Neural cell (in vitro differentiated cells): ENCODE measurements at regions not wholly inside any gene's neighbourhood (a gene's known extent, or its start where the extent isn't known, plus 50 kb on each side); places are given as distances from the start of the nearest gene placed in this dataset.

ENCODE experiments used
- MXI1 ChIP-seq: fragments of 450-650 bp; conservative IDR thresholded peaks from 2 replicates; pipeline ENCODE4 v1.6.1; 2014; ENCODE audit warnings: antibody characterized with exemption, mild to moderate bottlenecking; ENCODE audit not compliant: poor library complexity, severe bottlenecking
- POLR2AphosphoS5 ChIP-seq: IDR thresholded peaks from 2 replicates; pipeline ENCODE4 v1.6.1; 2012
- RAD21 ChIP-seq: fragments of 450-650 bp; conservative IDR thresholded peaks from 2 replicates; pipeline ENCODE4 v1.6.1; 2014; ENCODE audit warnings: antibody characterized with exemption, mild to moderate bottlenecking, moderate library complexity
- TF ChIP-seq, protein P1 (sequence below): fragments of 450-650 bp; IDR thresholded peaks from 2 replicates; pipeline ENCODE4 v1.5.1; 2014; ENCODE audit warnings: antibody characterized with exemption, mild to moderate bottlenecking, moderate library complexity; ENCODE audit not compliant: poor library complexity, severe bottlenecking

DNA sequence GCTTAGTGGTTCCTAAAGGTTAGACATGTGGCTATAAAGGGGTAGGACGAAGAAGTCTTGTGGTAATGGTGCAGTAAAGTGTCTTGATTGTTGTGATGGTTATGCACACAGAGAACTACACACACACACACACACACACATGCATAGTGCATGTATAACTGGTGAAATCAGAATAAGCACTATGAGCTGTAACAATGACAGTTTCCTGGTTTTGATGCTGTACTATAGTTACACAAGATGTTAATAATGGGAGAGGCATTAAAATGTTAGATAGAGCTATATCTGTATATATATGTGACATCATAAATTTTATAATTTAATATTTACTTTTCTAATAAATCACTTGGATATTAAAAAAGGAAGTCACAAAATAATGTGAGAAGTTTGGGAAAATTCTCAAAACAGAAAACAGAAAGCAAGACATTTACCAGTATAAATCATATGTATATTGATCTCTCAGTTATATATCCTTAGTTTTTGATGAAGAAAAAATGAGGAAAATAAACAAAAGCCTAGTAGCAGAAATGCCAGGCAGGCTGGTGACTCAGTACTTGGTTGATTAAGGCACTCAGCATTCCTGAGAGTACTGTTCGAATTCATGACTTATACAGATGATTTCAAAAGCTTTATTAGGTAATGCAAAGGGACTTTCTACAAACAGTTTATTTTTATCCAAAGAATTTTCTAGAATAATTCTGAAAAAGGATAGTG, 350.5 kb upstream of the DAB2 start:
- TF ChIP-seq, protein P1, sequence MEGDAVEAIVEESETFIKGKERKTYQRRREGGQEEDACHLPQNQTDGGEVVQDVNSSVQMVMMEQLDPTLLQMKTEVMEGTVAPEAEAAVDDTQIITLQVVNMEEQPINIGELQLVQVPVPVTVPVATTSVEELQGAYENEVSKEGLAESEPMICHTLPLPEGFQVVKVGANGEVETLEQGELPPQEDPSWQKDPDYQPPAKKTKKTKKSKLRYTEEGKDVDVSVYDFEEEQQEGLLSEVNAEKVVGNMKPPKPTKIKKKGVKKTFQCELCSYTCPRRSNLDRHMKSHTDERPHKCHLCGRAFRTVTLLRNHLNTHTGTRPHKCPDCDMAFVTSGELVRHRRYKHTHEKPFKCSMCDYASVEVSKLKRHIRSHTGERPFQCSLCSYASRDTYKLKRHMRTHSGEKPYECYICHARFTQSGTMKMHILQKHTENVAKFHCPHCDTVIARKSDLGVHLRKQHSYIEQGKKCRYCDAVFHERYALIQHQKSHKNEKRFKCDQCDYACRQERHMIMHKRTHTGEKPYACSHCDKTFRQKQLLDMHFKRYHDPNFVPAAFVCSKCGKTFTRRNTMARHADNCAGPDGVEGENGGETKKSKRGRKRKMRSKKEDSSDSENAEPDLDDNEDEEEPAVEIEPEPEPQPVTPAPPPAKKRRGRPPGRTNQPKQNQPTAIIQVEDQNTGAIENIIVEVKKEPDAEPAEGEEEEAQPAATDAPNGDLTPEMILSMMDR, result no peak
- TF ChIP-seq POLR2AphosphoS5, result no peak
- no peak for TF ChIP-seq MXI1
- TF ChIP-seq RAD21, result no peak
